ENCODE measurements at regions not wholly inside any gene's neighbourhood (a gene's known extent, or its start where the extent isn't known, plus 50 kb on each side); places are given as distances from the start of the nearest gene placed in this dataset.

- DNase-seq (ENCODE audit: low spot score), result no peak
- no peak for TF ChIP-seq CTCF (IDR thresholded peaks at IDR 0.05; ENCODE audit: extremely low read depth, missing control alignments)
Observed at GRCh38 chr2:501667-502066, 175.5 kb downstream of the TMEM18 start.

GRCh38 chr2:501130-501529, 176.1 kb downstream of the TMEM18 start:
- no peak for DNase-seq (ENCODE audit: low spot score)
- TF ChIP-seq CTCF (IDR thresholded peaks at IDR 0.05; ENCODE audit: extremely low read depth, missing control alignments), result no peak

GRCh38 chr2:499726-500125, 177.5 kb downstream of the TMEM18 start:
- TF ChIP-seq CTCF (IDR thresholded peaks at IDR 0.05; ENCODE audit: extremely low read depth, missing control alignments), result no peak
- DNase-seq (ENCODE audit: low spot score), result no peak

- TF ChIP-seq CTCF (IDR thresholded peaks at IDR 0.05; ENCODE audit: extremely low read depth, missing control alignments), result no peak
- DNase-seq (ENCODE audit: low spot score), result no peak
Observed at GRCh38 chr2:498493-499178, 178.6 kb downstream of the TMEM18 start.

GRCh38 chr2:497770-498492, 179.3 kb downstream of the TMEM18 start:
- TF ChIP-seq CTCF (IDR thresholded peaks at IDR 0.05; ENCODE audit: extremely low read depth, missing control alignments), result no peak
- DNase-seq (ENCODE audit: low spot score), result no peak

GRCh38 chr2:496729-497128, 180.5 kb downstream of the TMEM18 start:
- no peak for TF ChIP-seq CTCF (IDR thresholded peaks at IDR 0.05; ENCODE audit: extremely low read depth, missing control alignments)
- DNase-seq (ENCODE audit: low spot score), result no peak

- TF ChIP-seq CTCF (IDR thresholded peaks at IDR 0.05; ENCODE audit: extremely low read depth, missing control alignments), result no peak
- no peak for DNase-seq (ENCODE audit: low spot score)
Observed at GRCh38 chr2:495745-496275, 181.4 kb downstream of the TMEM18 start.

Measured in GM20000 (cell line).